ENCODE measurements at regions not wholly inside any gene's neighbourhood (a gene's known extent, or its start where the extent isn't known, plus 50 kb on each side); places are given as distances from the start of the nearest gene placed in this dataset.
"Not testable (repeated sequence)": the region's sequence is repeated elsewhere in the genome, so short reads cannot be mapped to it uniquely, and the experiment has no call there.

DNA sequence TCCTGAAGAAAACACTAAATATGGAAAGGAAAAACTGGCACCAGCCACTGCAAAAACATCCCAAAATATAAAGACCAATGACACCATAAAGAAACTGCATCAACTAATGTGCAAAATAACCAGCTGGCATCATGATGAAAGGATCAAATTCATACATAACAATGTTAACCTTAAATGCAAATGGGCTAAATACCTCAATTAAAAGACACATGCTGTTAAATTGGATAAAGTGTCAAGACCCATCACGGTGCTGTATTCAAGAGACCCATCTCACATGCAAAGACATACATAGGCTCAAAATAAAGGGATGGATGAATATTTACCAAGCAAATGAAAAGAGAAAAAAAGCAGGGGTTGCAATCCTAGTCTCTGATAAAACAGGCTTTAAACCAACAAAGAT, 231.9 kb downstream of the RPRM start:
- H3K9me3 Mint-ChIP-seq; H3K36me3 Mint-ChIP-seq (ENCODE audit: low read depth); H3K4me3 Mint-ChIP-seq; H3K27me3 Mint-ChIP-seq; H3K4me1 Mint-ChIP-seq (ENCODE audit: low read depth); H3K27ac Mint-ChIP-seq: not testable (repeated sequence)

DNA sequence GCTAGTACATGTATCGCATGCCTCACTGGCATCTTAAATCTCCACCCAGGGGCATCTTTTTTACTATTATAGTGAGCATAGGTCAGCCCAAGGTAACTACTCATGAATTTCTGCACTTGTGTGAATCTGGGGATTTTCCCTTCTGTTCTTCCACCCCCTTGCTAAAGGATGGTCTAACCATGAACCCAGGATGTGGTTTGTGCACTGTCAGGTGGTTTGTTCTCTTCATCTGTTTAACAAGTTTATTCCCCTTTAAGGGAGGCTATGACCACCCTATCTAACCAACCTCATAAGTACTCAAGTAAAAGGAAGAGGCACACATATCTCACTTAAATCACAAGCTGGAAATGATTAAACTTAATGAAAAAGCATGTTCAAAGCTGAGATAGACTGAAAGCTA, 243.0 kb downstream of the RPRM start:
- H3K4me3 Mint-ChIP-seq, result peak overlapping the region; percentile 44
- H3K36me3 Mint-ChIP-seq (ENCODE audit: low read depth), result no peaks in the 10 kb centered on the region
- H3K27ac Mint-ChIP-seq, result peak overlapping the region; percentile 75
- no peaks in the 10 kb centered on the region for H3K27me3 Mint-ChIP-seq
- peaks cover 10% of the 10 kb centered on the region for H3K9me3 Mint-ChIP-seq
- H3K4me1 Mint-ChIP-seq (ENCODE audit: low read depth), result peaks cover 40% of the 10 kb centered on the region

DNA sequence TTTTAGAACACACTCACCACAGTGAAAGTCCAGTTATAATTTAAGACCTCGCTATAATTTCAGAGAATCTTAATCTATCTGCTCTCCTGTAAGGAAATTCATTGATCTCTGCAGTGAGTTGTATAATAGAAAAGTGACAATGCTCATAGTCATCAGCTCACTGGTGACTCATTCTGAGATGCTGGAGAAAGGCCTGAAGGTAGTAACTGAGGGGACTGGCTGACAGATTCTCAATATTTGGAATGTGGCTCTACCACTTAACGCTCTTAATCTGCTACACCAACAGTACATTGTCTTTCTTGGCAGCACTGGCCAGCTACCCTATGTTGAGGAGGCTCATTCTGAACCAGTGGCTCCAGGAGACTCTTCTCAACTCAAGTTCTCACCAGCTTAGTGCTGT, 246.1 kb downstream of the RPRM start:
- Mint-ChIP-seq H3K27ac (no peak overlapping the region), H3K4me3 (no peak overlapping the region), H3K4me1 (ENCODE audit: low read depth) (peaks cover 40% of the 10 kb centered on the region), H3K9me3 (peaks cover 10% of the 10 kb centered on the region), H3K36me3 (ENCODE audit: low read depth) (no peaks in the 10 kb centered on the region), H3K27me3 (no peaks in the 10 kb centered on the region)

DNA sequence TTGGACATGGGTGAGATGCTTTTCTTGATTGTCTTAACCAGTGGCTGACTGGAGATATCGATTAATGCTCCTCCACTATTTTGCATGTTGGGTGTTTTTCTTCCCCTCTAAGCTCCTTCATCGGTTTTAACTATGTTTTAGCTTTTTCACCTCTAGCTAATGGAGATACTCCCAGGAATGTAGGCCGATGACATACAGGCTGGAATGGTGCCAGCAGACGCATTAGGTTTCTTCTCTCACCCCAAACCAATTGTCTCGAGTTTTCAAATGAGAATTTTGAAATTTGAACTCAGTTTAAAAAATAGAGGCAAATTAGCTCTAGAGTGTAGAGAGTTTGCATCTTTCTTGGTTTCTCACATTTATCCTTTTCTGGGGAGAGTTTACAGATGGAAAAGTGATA, 247.6 kb downstream of the RPRM start:
- Mint-ChIP-seq H3K36me3 (ENCODE audit: low read depth) (no peaks in the 10 kb centered on the region), H3K9me3 (peaks cover 5% of the 10 kb centered on the region), H3K4me1 (ENCODE audit: low read depth) (peaks cover 30% of the 10 kb centered on the region), H3K27ac (no peak overlapping the region), H3K4me3 (no peak overlapping the region), H3K27me3 (no peaks in the 10 kb centered on the region)

DNA sequence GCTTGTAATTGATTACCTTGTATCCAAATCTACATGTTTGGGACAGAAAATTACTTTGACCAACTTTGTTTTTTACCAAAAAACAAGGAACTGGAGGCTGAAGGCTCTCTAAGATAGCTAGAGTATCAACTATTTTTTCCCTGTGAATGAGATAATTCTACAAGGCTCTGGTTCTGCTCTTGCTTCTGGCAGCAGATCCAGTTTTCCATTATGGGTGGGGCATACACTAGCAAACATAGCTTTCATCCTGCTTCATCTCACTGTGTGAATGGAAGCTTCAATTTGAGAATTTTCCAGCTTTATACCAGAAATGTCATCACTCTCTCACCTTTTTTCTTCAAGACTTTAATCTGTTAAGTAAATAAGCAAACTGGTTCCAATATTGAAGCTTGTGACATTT, 249.7 kb downstream of the RPRM start:
- Mint-ChIP-seq H3K36me3 (ENCODE audit: low read depth) (no peaks in the 10 kb centered on the region), H3K9me3 (peaks cover 15% of the 10 kb centered on the region), H3K27me3 (no peaks in the 10 kb centered on the region), H3K4me3 (no peak overlapping the region), H3K4me1 (ENCODE audit: low read depth) (peaks cover 9% of the 10 kb centered on the region), H3K27ac (no peak overlapping the region)

DNA sequence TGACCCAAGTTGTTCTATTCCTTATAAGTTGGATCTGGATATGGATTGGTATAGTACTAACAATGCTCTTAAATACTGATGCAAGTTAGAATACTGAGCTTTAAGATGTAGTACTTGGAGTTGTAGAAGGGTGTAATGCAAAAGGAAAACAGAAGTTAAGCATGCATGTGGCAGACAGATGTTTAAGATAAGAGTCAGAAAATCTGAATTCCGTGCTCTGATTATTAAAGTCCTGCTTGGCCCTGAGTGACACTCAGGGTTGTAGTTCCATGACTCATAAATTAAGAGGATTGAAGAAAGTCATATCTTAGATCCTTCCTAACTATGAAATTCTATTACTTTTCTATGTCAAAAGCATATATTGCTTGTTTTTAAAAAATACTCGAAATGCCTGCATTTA, 250.6 kb downstream of the RPRM start:
- Mint-ChIP-seq H3K4me1 (ENCODE audit: low read depth) (peaks cover 6% of the 10 kb centered on the region), H3K9me3 (peaks cover 16% of the 10 kb centered on the region), H3K4me3 (no peak overlapping the region), H3K27me3 (no peaks in the 10 kb centered on the region), H3K27ac (no peak overlapping the region), H3K36me3 (ENCODE audit: low read depth) (no peaks in the 10 kb centered on the region)

DNA sequence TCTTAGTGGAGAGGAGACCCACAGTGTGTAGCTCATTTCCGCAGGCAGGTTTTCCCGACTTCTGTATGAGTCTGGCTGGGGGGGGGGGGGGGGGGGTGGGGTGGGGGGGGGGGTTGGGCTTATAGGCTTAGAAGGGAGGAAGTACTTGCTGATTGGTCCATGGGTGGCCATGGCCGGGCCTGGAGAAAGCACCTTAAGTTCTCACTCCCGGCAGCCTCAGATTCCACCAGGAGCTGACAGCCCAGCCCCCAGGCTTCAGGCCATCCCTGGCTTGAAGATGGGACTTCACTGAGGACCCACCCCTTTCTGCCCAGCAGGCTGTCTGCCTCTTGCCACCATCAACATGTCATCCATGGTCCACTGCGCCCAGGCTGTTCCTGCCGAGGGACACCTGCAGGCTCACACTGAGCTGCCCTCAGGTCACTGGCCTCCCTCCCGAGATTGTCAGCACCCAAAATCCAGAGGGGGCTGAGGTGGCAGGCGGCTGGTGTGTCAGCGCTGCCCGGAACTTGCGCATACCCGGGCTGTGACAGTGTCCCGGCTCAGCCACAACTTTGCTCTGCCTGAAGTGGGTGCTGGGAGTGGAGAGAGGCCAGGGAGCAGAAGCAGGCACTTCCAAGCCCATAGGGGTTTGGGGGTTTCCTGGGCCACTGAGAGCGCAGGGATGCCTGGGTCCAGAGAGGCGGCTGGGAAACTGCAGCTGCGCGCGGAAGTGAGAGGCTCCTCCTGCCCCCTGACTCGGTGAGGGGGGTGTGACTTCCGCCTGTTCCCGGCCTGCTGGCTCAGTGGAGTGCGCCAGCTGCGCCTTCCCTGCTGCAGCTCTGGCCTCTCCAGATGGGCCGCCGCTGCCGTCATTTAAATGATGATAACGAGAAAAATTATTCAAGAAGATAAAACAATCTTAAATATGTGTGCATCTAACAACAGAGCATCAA, 256.1 kb downstream of the RPRM start:
- Mint-ChIP-seq H3K36me3 (ENCODE audit: low read depth) (no peaks in the 10 kb centered on the region), H3K4me1 (ENCODE audit: low read depth) (no peaks in the 10 kb centered on the region), H3K4me3 (no peak overlapping the region)

DNA sequence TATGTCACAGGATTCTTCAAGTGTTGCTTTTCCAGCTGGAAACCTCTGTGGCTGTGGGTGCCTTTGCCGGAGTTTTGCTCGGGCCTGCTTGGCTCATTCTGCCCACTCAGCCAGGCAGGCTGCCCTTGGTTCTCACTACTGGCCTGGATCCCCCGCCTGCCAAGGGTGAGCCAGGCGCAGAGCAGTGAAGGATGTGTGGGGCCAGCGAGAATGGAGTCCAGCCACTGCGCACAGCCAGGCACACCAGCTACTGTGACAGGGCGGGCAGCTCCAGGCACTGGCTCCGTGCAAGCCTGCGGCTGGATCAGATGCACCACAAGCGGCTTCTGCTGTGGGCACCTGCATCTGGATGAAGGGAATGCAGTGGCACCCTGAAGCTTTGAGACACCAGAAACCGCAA, 257.1 kb downstream of the RPRM start:
- Mint-ChIP-seq H3K9me3 (peaks cover 16% of the 10 kb centered on the region), H3K27ac (no peak overlapping the region), H3K27me3 (no peaks in the 10 kb centered on the region), H3K4me1 (ENCODE audit: low read depth) (no peaks in the 10 kb centered on the region), H3K36me3 (ENCODE audit: low read depth) (no peaks in the 10 kb centered on the region), H3K4me3 (no peak overlapping the region)

More for the DNA sequence above, 256.1 kb downstream of the RPRM start:
- no peak overlapping the region for H3K27ac Mint-ChIP-seq
- peaks cover 16% of the 10 kb centered on the region for H3K9me3 Mint-ChIP-seq
- H3K27me3 Mint-ChIP-seq, result no peaks in the 10 kb centered on the region

DNA sequence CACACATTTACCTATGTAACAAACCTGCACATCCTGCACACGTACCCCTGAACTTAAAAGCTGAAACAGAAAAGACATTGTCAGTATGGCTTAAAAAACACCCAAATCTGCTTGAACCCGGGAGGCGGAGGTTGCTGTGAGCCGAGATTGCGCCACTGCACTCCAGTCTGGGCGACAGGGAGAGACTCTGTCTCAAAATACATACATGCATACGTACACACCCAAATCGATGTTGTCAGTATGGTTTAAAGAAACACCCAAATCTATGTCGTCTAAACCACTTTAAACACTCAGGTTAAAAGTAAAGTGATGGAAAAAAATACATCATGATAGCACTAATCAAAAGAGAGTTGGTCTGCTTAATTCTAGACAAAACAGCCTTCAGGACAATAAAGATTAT, 257.5 kb downstream of the RPRM start:
- no peak overlapping the region for H3K4me3 Mint-ChIP-seq
- no peaks in the 10 kb centered on the region for H3K4me1 Mint-ChIP-seq (ENCODE audit: low read depth)

DNA sequence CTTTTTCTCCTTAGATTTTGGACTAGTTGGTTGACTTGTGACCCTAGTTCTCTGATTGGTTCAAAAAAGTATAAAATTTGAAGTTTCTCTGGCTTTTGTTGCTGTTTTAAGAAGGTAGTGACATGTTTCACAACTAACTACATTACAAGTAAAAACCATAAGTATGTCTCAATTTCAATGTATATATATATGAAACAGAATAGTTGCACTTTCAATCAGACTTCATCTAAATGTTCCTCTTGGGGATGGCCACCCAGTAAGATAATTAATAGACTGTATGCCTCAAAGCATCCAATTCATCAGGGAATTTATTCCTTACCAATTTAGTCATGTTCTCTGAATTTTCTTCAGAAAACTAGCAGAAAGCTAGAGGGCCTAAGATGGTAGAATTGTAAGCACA, 259.7 kb downstream of the RPRM start:
- H3K4me3 Mint-ChIP-seq, result no peak overlapping the region
- no peaks in the 10 kb centered on the region for H3K4me1 Mint-ChIP-seq (ENCODE audit: low read depth)
- H3K27ac Mint-ChIP-seq, result no peak overlapping the region
- H3K27me3 Mint-ChIP-seq, result no peaks in the 10 kb centered on the region
- H3K36me3 Mint-ChIP-seq (ENCODE audit: low read depth), result no peaks in the 10 kb centered on the region
- H3K9me3 Mint-ChIP-seq, result peaks cover under 1% of the 10 kb centered on the region

More for the DNA sequence above, 257.5 kb downstream of the RPRM start:
- Mint-ChIP-seq H3K9me3 (peaks cover 16% of the 10 kb centered on the region), H3K36me3 (ENCODE audit: low read depth) (no peaks in the 10 kb centered on the region), H3K27me3 (no peaks in the 10 kb centered on the region), H3K27ac (no peak overlapping the region)

DNA sequence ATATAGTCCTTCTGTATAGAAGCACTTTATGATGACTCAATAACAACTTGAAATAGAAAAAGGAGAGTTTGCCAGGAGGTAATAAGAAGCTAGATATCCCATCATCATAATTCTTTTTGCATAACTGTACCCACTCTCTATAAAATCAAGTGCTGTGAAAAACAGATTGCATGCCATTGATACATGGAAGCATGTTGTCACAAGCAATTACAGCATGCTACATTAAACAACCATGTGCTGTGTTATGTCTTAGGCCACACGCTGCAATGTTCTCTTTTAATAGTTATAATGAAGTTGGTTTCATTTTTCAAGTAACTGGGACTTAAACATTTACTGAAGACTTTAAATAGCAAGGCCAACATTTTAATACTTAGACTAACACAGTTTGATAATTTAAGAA, 264.2 kb downstream of the RPRM start:
- H3K9me3 Mint-ChIP-seq, result no peaks in the 10 kb centered on the region
- no peaks in the 10 kb centered on the region for H3K27me3 Mint-ChIP-seq
- no peak overlapping the region for H3K4me3 Mint-ChIP-seq
- H3K27ac Mint-ChIP-seq, result no peak overlapping the region
- H3K4me1 Mint-ChIP-seq (ENCODE audit: low read depth), result no peaks in the 10 kb centered on the region
- H3K36me3 Mint-ChIP-seq (ENCODE audit: low read depth), result no peaks in the 10 kb centered on the region

DNA sequence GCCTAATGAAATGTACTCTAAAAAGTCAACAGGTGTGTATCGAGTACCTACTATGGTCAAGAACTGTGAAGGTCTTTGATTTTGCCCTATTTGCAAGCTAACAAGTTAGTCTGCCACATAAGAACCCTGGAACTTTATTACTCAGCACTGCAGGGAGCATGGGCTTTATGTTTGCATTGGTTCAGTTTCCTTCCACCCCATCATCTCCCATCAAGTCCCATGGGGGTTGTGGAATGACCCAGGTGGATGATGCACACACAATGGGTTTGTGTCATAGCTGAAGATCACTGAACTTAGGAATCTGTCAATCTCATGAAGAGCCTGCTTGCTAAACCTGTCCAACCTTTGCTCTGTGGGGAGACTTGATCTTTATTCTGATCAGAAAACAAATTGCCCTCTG, 265.5 kb downstream of the RPRM start:
- Mint-ChIP-seq H3K36me3 (ENCODE audit: low read depth) (no peaks in the 10 kb centered on the region), H3K27ac (no peak overlapping the region), H3K9me3 (no peaks in the 10 kb centered on the region), H3K27me3 (no peaks in the 10 kb centered on the region), H3K4me1 (ENCODE audit: low read depth) (no peaks in the 10 kb centered on the region), H3K4me3 (no peak overlapping the region)

DNA sequence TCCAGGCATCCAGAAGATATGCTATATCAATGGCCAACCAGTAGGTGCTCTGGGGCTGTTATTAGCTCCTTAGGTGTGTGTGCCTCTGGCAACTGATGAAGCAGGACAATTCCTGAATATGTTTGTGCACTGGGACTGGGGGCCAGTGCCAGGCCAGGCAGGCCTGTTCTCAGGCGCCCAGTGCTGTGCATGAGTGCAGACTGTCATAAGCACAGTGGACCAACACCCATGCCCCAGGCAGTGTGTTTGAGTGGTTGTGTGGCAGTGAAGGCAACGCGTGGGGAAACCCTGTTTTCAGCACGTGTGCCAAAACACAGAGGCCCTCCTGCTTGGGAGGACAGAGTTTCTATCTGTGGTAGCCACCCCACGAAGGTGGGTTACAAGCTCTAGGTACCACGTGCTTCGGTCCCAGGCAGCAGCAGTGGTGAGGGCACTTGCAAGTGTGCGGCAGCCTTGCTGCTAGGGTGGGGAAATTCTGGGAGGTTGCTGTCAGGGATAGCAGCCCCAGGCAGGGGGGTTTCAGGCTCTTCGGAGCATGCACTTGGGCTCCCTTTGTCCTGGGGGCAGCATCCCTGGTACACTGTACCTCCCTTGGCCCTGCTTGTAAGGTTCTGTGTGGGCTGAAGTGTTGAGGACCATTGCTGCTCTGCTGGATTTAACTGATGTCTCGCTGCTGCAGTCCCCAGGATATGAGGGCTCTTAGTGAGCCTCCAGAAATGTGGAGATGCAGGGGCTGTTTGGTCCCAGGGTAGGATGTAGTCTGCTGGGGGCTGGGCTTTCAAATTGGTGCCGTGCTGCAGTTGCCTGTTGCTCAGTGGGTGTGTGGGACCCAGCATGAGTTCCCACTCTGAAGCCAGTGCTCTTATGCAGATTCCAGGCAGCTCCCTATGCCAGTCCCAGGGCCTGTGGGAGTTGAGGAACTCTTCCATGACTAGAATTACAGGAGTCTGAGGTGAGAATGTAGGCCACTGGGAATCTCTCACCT, 280.9 kb downstream of the RPRM start:
- Mint-ChIP-seq H3K4me1 (ENCODE audit: low read depth) (no peaks in the 10 kb centered on the region), H3K27ac (no peak overlapping the region), H3K9me3 (peaks cover 18% of the 10 kb centered on the region), H3K27me3 (no peaks in the 10 kb centered on the region), H3K36me3 (ENCODE audit: low read depth) (no peaks in the 10 kb centered on the region), H3K4me3 (no peak overlapping the region)

DNA sequence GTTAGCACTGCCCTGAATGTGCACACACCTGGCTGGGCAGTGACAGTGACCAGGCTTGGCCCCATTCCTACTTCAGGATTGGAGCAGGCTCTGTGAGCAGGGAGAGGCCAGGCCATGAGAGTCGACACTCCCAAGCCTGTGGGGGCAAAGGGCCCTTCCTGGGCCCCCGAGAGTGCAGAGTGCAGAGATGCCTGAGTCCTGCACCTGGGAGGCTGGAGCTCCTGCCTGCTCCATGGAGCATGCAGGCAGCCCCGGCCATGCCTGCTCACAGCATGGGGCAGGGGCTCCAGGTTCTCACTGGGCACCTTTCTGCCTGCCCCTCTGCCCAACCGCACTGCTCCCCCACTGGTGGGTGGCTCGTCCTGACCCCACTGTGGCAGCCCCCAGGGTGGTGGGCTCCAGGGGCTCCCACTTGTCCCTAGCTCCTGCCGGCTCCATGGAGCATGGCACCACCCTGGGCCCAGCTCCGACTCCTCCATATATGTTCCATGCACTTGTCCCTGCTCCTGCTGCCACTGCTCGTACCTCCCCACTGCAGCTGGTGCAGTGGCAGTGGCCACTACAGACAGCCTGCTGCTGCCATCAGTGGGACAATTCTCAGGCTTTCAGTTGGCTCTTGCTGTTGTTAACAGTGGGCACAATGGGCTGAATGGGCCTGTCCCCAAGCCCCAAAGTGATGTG, 282.0 kb downstream of the RPRM start:
- no peaks in the 10 kb centered on the region for H3K36me3 Mint-ChIP-seq (ENCODE audit: low read depth)
- no peaks in the 10 kb centered on the region for H3K4me1 Mint-ChIP-seq (ENCODE audit: low read depth)
- H3K9me3 Mint-ChIP-seq, result peaks cover 18% of the 10 kb centered on the region
- no peaks in the 10 kb centered on the region for H3K27me3 Mint-ChIP-seq
- H3K4me3 Mint-ChIP-seq, result no peak overlapping the region
- no peak overlapping the region for H3K27ac Mint-ChIP-seq

DNA sequence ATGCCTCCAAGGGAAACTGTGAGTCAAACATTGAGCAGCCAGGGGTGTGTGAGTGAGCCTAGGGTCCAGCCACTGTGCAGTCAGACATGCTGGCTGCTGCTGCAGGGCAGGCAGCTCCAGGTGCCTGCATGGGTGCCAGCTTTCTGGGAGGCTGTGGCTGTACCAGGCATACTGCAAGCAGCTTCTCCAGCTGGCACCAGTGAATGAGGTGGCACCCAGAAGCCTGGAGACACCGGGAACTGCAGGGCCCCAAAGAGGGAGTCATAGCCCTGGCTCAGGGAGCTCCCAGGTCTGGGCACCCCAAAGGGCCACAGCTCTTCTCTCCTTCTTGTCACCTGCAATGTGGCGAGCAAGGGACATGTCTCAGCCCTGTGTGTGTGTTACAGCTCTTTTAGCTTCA, 283.2 kb downstream of the RPRM start:
- no peaks in the 10 kb centered on the region for H3K36me3 Mint-ChIP-seq (ENCODE audit: low read depth)

More for the DNA sequence above, 283.2 kb downstream of the RPRM start:
- H3K27ac Mint-ChIP-seq, result no peak overlapping the region
- H3K4me1 Mint-ChIP-seq (ENCODE audit: low read depth), result no peaks in the 10 kb centered on the region
- no peak overlapping the region for H3K4me3 Mint-ChIP-seq
- no peaks in the 10 kb centered on the region for H3K27me3 Mint-ChIP-seq
- peaks cover 18% of the 10 kb centered on the region for H3K9me3 Mint-ChIP-seq

All from stimulated activated naive CD8-positive, alpha-beta T cell treated with anti-CD3 and anti-CD28 coated beads, Interleukin-15, Interleukin-2, amounts not matched to agents 100 ng/mL and 50 ng/mL, for 24 hours (primary cell).